ENCODE measurements at regions not wholly inside any gene's neighbourhood (a gene's known extent, or its start where the extent isn't known, plus 50 kb on each side); places are given as distances from the start of the nearest gene placed in this dataset.

DNA sequence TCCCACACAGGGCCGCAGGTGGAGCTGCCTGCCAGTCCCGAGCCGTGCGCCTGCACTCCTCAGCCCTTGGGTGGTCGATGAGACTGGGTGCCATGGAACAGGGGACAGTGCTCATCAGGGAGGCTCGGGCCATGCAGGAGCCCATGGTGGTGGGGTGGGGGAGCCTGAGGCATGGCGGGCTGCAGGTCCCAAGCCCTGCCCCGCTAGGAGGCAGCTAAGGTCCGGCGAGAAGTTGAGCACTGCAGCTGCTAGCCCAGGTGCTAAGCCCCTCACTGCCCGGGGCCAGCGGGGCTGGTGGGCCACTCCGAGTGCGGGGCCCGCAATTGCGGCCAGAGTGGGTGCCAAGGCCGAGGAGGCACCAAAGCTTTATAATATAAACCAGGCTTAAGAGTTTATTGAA is 479.7 kb downstream of the MMUT start:
- Histone ChIP-seq H3F3A (ENCODE audit: insufficient read depth, low read length) (no peaks in the 10 kb centered on the region), H3K4me1 (ENCODE audit: insufficient read depth, low read length, severe bottlenecking) (no peaks in the 10 kb centered on the region), H3K4me3 (ENCODE audit: low read depth, low read length, poor library complexity, severe bottlenecking) (no peak overlapping the region), H3K9ac (ENCODE audit: low read length) (no peak overlapping the region), H3K4me2 (ENCODE audit: low read length) (no peak overlapping the region), H3K27me3 (ENCODE audit: insufficient read depth, low read length) (no peaks in the 10 kb centered on the region), H2AFZ (ENCODE audit: low read length) (no peak overlapping the region), H3K36me3 (ENCODE audit: insufficient read depth, low read length) (no peaks in the 10 kb centered on the region), H3K79me2 (ENCODE audit: insufficient read depth, low read length) (no peaks in the 10 kb centered on the region), H3K9me2 (ENCODE audit: low read depth, low read length) (no peaks in the 10 kb centered on the region), H3K9me3 (ENCODE audit: low read length) (no peaks in the 10 kb centered on the region), H3K27ac (ENCODE audit: low read depth, low read length, poor library complexity, severe bottlenecking) (no peak overlapping the region), H4K20me1 (ENCODE audit: insufficient read depth, low read length) (no peaks in the 10 kb centered on the region)
- TF ChIP-seq, protein P1, sequence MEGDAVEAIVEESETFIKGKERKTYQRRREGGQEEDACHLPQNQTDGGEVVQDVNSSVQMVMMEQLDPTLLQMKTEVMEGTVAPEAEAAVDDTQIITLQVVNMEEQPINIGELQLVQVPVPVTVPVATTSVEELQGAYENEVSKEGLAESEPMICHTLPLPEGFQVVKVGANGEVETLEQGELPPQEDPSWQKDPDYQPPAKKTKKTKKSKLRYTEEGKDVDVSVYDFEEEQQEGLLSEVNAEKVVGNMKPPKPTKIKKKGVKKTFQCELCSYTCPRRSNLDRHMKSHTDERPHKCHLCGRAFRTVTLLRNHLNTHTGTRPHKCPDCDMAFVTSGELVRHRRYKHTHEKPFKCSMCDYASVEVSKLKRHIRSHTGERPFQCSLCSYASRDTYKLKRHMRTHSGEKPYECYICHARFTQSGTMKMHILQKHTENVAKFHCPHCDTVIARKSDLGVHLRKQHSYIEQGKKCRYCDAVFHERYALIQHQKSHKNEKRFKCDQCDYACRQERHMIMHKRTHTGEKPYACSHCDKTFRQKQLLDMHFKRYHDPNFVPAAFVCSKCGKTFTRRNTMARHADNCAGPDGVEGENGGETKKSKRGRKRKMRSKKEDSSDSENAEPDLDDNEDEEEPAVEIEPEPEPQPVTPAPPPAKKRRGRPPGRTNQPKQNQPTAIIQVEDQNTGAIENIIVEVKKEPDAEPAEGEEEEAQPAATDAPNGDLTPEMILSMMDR (IDR thresholded peaks at IDR 0.05; ENCODE audit: low read length): no peak
- no peak for TF ChIP-seq EZH2 (IDR thresholded peaks at IDR 0.05; ENCODE audit: borderline replicate concordance, low read length)

DNA sequence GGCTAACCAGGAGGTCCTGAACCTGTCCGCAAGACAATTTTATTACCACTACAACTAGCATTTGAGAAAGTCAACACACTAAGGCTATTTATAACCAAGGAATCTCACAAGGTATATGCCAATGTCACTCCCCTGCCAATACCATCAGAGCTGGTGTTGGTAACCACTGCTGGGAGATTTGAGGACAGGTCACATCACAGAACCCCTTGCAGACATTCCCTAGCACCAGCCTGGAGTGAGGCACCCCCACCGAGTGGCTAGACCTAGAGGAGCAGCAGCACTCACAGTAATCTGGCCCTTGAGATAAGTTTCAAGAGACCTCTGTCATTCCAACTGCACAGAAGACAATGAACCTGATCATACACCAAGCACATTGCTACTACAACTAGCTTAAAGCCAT is 483.2 kb downstream of the MMUT start:
- Histone ChIP-seq H3K27ac (ENCODE audit: low read depth, low read length, poor library complexity, severe bottlenecking) (no peak overlapping the region), H3K79me2 (ENCODE audit: insufficient read depth, low read length) (no peaks in the 10 kb centered on the region), H3K9me2 (ENCODE audit: low read depth, low read length) (no peaks in the 10 kb centered on the region), H4K20me1 (ENCODE audit: insufficient read depth, low read length) (no peaks in the 10 kb centered on the region), H3F3A (ENCODE audit: insufficient read depth, low read length) (no peaks in the 10 kb centered on the region), H3K4me2 (ENCODE audit: low read length) (no peak overlapping the region), H3K36me3 (ENCODE audit: insufficient read depth, low read length) (no peaks in the 10 kb centered on the region), H3K9me3 (ENCODE audit: low read length) (no peaks in the 10 kb centered on the region), H3K27me3 (ENCODE audit: insufficient read depth, low read length) (no peaks in the 10 kb centered on the region), H3K9ac (ENCODE audit: low read length) (no peak overlapping the region), H3K4me1 (ENCODE audit: insufficient read depth, low read length, severe bottlenecking) (no peaks in the 10 kb centered on the region), H3K4me3 (ENCODE audit: low read depth, low read length, poor library complexity, severe bottlenecking) (no peak overlapping the region), H2AFZ (ENCODE audit: low read length) (no peak overlapping the region)
- no peak for TF ChIP-seq EZH2 (IDR thresholded peaks at IDR 0.05; ENCODE audit: borderline replicate concordance, low read length)
- TF ChIP-seq, protein P1 (IDR thresholded peaks at IDR 0.05; ENCODE audit: low read length): no peak

DNA sequence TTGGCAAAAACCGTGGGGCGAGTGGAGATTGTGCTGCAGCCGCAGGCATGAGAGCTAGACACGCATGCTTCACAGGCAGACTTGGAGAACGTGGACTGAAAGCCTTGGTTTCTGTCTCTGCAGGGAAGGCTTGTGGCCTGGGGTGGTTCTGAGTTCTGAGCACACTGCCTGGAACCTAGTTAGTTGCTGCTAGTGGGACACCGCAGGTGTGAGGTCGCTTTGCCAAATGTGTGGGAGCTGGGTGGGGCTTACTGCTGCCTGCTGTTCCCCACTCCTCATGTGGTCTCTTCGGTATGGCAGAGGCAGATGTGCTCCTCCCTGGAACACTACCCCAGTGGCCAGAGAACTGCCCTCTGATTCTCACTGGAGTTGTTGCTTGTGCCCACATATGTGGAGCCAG is 484.0 kb downstream of the MMUT start:
- H3K4me2 ChIP-seq (ENCODE audit: low read length): no peak overlapping the region
- TF ChIP-seq, protein P1 (IDR thresholded peaks at IDR 0.05; ENCODE audit: low read length): no peak
- TF ChIP-seq EZH2 (IDR thresholded peaks at IDR 0.05; ENCODE audit: borderline replicate concordance, low read length): no peak
- H3K4me1 ChIP-seq (ENCODE audit: insufficient read depth, low read length, severe bottlenecking): no peaks in the 10 kb centered on the region
- H3K9me3 ChIP-seq (ENCODE audit: low read length): no peaks in the 10 kb centered on the region
- H3K27ac ChIP-seq (ENCODE audit: low read depth, low read length, poor library complexity, severe bottlenecking): no peak overlapping the region
- H3K4me3 ChIP-seq (ENCODE audit: low read depth, low read length, poor library complexity, severe bottlenecking): no peak overlapping the region
- H2AFZ ChIP-seq (ENCODE audit: low read length): no peak overlapping the region
- H4K20me1 ChIP-seq (ENCODE audit: insufficient read depth, low read length): no peaks in the 10 kb centered on the region
- no peaks in the 10 kb centered on the region for H3K27me3 ChIP-seq (ENCODE audit: insufficient read depth, low read length)
- H3K9ac ChIP-seq (ENCODE audit: low read length): no peak overlapping the region
- H3K9me2 ChIP-seq (ENCODE audit: low read depth, low read length): no peaks in the 10 kb centered on the region
- no peaks in the 10 kb centered on the region for H3K79me2 ChIP-seq (ENCODE audit: insufficient read depth, low read length)
- no peaks in the 10 kb centered on the region for H3F3A ChIP-seq (ENCODE audit: insufficient read depth, low read length)
- no peaks in the 10 kb centered on the region for H3K36me3 ChIP-seq (ENCODE audit: insufficient read depth, low read length)

Measured in OCI-LY1 (cell line).